ENCODE measurements at regions not wholly inside any gene's neighbourhood (a gene's known extent, or its start where the extent isn't known, plus 50 kb on each side); places are given as distances from the start of the nearest gene placed in this dataset.

DNA sequence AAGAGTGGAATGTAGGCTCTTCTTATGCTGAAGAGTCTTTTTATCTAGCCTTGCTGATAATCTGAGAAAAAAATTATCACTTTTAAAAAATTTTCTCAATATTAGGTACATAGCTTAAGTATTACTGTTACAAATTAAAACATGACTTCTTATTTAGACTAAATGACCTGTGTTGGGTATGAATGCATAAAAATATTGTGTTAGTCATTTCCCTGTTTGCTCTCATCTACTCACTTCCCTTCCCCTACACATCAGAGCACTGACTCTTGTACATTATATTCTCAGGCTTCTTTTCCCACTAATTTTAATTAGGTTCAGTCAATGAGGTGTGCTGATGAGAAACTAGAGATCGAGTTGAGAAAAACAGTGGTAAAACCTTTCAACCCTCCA is 881.0 kb downstream of the PCDH18 start:
- H3K4me3 ChIP-seq (ENCODE audit: low read depth, low read length), result no peak overlapping the region
- no peak overlapping the region for H3K27ac ChIP-seq (ENCODE audit: low read depth, low read length)
- H3K27me3 ChIP-seq (ENCODE audit: insufficient read depth, low read length), result no peaks in the 10 kb centered on the region
- H2AFZ ChIP-seq (ENCODE audit: low read length, unreplicated experiment), result no peak overlapping the region
- no peaks in the 10 kb centered on the region for H3K36me3 ChIP-seq (ENCODE audit: insufficient read depth, low read length)
- no peaks in the 10 kb centered on the region for H3K4me1 ChIP-seq (ENCODE audit: control insufficient read depth, insufficient read depth, low read length, unreplicated experiment)
- H3K79me2 ChIP-seq (ENCODE audit: control insufficient read depth, insufficient read depth, low read length, unreplicated experiment), result no peaks in the 10 kb centered on the region

DNA sequence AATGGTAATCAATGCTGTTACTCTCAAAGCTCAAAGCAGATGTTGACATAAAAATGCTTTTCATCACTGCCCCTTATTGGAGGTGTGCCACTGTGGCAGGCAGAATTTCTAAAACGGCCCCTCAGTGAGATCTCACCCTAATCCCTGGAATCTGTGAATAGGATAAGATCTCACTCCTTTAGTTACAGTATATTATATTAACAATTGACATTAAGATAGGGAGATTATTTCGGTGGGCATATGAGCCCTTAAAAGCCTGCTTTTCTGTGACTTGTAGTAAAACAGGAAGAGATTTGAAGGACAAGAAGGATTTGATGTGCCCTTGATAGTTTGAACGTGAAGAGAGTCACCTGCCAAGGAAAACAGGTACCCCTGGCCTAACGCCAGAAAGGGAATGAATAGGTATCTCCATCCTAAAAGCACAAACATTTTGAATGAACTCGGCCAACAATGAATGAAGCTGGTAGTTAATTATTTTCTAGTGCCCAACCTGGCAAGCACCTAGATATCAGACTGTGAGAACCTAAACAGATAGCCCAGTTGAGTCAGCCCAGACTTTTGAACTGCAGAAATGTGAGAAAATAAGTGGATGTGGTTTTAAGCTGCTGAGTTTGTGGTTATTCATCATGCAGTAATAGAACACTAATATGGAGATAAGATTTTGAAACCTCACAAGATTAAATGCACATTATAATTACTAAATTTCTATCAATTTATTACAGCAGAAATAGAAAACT is 881.6 kb downstream of the PCDH18 start:
- Histone ChIP-seq H3K27me3 (ENCODE audit: insufficient read depth, low read length) (no peaks in the 10 kb centered on the region), H2AFZ (ENCODE audit: low read length, unreplicated experiment) (no peak overlapping the region), H3K4me1 (ENCODE audit: control insufficient read depth, insufficient read depth, low read length, unreplicated experiment) (no peaks in the 10 kb centered on the region), H3K36me3 (ENCODE audit: insufficient read depth, low read length) (no peaks in the 10 kb centered on the region), H3K4me3 (ENCODE audit: low read depth, low read length) (no peak overlapping the region), H3K27ac (ENCODE audit: low read depth, low read length) (no peak overlapping the region), H3K79me2 (ENCODE audit: control insufficient read depth, insufficient read depth, low read length, unreplicated experiment) (no peaks in the 10 kb centered on the region)

- no peak overlapping the region for H2AFZ ChIP-seq (ENCODE audit: low read length, unreplicated experiment)
- no peaks in the 10 kb centered on the region for H3K36me3 ChIP-seq (ENCODE audit: insufficient read depth, low read length)
- no peaks in the 10 kb centered on the region for H3K27me3 ChIP-seq (ENCODE audit: insufficient read depth, low read length)
- H3K27ac ChIP-seq (ENCODE audit: low read depth, low read length), result no peak overlapping the region
- H3K4me1 ChIP-seq (ENCODE audit: control insufficient read depth, insufficient read depth, low read length, unreplicated experiment), result no peaks in the 10 kb centered on the region
- H3K4me3 ChIP-seq (ENCODE audit: low read depth, low read length), result no peak overlapping the region
- H3K79me2 ChIP-seq (ENCODE audit: control insufficient read depth, insufficient read depth, low read length, unreplicated experiment), result no peaks in the 10 kb centered on the region
Measured at GRCh38 chr4:136644279-136644678, 888.0 kb downstream of the PCDH18 start.

DNA sequence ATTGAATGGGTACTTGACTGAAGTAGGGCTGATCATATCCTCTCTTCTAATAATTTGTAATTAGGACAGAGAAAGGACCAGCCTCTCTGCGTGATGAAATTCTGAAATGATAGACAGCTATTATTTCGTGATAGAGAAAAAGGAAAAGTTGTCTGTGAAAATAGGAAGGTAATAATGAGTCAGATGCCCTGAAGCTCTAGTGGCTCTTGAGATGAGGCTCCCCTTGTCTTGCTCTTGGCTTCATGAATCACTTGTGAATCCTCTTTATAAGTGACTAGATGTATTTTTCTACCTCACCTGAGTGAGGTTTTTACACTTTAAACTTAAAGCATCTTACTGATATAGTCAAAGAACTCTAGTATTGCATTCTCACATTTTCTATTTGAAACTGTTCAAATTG is 888.9 kb downstream of the PCDH18 start:
- Histone ChIP-seq H3K36me3 (ENCODE audit: insufficient read depth, low read length) (no peaks in the 10 kb centered on the region), H3K4me1 (ENCODE audit: control insufficient read depth, insufficient read depth, low read length, unreplicated experiment) (no peaks in the 10 kb centered on the region), H3K27me3 (ENCODE audit: insufficient read depth, low read length) (no peaks in the 10 kb centered on the region), H3K4me3 (ENCODE audit: low read depth, low read length) (no peak overlapping the region), H3K27ac (ENCODE audit: low read depth, low read length) (no peak overlapping the region), H2AFZ (ENCODE audit: low read length, unreplicated experiment) (no peak overlapping the region), H3K79me2 (ENCODE audit: control insufficient read depth, insufficient read depth, low read length, unreplicated experiment) (no peaks in the 10 kb centered on the region)

DNA sequence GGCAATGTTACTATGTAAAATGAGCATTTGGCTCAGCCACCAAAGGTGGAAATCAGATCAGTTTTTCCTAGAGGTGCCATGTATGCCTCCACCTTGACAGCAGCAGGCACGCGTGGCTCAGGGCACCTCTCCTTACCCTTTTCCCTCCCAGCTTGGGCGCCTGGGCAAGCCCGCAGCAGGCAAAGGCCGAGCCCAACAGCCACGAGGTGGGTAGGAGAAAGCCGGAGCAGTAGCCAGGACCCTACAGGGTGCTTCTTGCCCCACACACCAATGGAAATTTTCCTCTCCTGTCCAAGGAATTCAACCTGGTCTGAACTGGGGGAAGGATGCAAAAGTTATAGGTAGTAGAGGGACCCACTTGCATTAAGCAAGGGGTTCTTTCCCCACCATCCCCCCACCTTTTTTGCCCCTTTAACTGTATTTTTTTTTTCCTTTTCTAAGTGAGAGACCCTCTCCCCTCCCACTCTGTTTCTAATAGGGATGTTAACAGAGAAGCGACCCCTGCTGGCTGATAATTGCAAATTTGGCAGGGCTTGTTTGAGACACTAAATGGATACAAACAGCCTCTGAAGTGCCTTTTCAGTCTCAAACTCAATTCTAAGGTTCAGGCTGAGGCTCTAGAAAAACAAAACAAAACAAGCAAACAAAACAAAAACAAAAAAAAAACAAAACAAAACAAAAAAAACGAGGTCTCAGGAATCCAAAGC is 895.1 kb downstream of the PCDH18 start:
- Histone ChIP-seq H2AFZ (ENCODE audit: low read length, unreplicated experiment) (no peak overlapping the region), H3K79me2 (ENCODE audit: control insufficient read depth, insufficient read depth, low read length, unreplicated experiment) (no peaks in the 10 kb centered on the region), H3K27ac (ENCODE audit: low read depth, low read length) (no peak overlapping the region), H3K27me3 (ENCODE audit: insufficient read depth, low read length) (no peaks in the 10 kb centered on the region), H3K4me1 (ENCODE audit: control insufficient read depth, insufficient read depth, low read length, unreplicated experiment) (no peaks in the 10 kb centered on the region), H3K4me3 (ENCODE audit: low read depth, low read length) (no peak overlapping the region), H3K36me3 (ENCODE audit: insufficient read depth, low read length) (no peaks in the 10 kb centered on the region)

DNA sequence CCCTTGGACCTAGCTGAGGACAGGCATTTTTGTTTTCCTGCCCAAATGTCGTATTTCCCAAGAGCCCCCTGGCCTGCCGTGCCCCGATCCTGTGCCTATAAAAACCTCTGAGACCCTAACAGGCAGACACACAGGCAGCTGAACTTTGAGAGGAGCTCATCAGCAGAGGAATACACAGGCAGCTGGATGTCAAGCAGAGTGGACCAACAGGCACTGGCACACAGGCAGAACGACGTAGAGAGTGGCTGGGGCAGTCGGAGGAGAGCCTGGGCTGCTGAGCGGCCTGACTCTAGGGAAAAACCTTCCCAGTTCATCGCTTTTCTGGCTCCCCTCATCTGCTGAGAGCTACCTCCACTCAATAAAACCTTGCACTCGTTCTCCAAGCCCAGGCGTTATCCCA is 896.1 kb downstream of the PCDH18 start:
- no peaks in the 10 kb centered on the region for H3K36me3 ChIP-seq (ENCODE audit: insufficient read depth, low read length)
- H3K4me1 ChIP-seq (ENCODE audit: control insufficient read depth, insufficient read depth, low read length, unreplicated experiment), result no peaks in the 10 kb centered on the region
- H3K79me2 ChIP-seq (ENCODE audit: control insufficient read depth, insufficient read depth, low read length, unreplicated experiment), result no peaks in the 10 kb centered on the region
- peaks cover 2% of the 10 kb centered on the region; the same call in 1 of the 2 replicates for H3K27me3 ChIP-seq (ENCODE audit: insufficient read depth, low read length)
- H3K4me3 ChIP-seq (ENCODE audit: low read depth, low read length), result no peak overlapping the region
- no peak overlapping the region for H3K27ac ChIP-seq (ENCODE audit: low read depth, low read length)
- no peak overlapping the region for H2AFZ ChIP-seq (ENCODE audit: low read length, unreplicated experiment)

GRCh38 chr4:136634121-136634520 is 898.2 kb downstream of the PCDH18 start:
- H3K27me3 ChIP-seq (ENCODE audit: insufficient read depth, low read length), result peaks cover 8% of the 10 kb centered on the region; the same call in 1 of the 2 replicates
- no peak overlapping the region; the same call in 1 of the 2 replicates for H3K4me3 ChIP-seq (ENCODE audit: low read depth, low read length)
- no peaks in the 10 kb centered on the region for H3K79me2 ChIP-seq (ENCODE audit: control insufficient read depth, insufficient read depth, low read length, unreplicated experiment)
- H3K4me1 ChIP-seq (ENCODE audit: control insufficient read depth, insufficient read depth, low read length, unreplicated experiment), result no peaks in the 10 kb centered on the region
- H3K27ac ChIP-seq (ENCODE audit: low read depth, low read length), result no peak overlapping the region
- no peaks in the 10 kb centered on the region for H3K36me3 ChIP-seq (ENCODE audit: insufficient read depth, low read length)
- no peak overlapping the region for H2AFZ ChIP-seq (ENCODE audit: low read length, unreplicated experiment)

DNA sequence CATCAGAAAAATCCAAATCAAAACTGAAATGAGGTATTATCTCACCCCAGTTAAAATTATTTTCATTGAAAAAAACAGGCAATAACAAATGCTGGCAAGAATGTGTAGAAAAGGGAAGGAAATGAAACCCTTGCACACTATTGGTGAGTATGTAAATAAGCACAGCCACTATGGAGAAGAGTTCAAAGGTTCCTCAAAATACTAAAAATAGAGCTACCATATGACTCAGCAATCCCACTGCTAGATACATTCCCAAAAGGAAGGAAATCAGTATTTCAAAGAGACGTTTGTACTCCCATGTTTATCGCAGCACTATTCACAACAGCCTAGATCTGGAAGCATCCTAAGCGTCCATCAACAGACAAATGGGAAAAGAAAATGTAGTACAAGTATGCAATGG is 932.4 kb downstream of the PCDH18 start:
- Histone ChIP-seq H3K4me3 (ENCODE audit: low read depth, low read length) (no peak overlapping the region), H3K36me3 (ENCODE audit: insufficient read depth, low read length) (no peaks in the 10 kb centered on the region)

GRCh38 chr4:136590440-136590839 is 941.9 kb downstream of the PCDH18 start:
- Histone ChIP-seq H3K79me2 (ENCODE audit: control insufficient read depth, insufficient read depth, low read length, unreplicated experiment) (no peaks in the 10 kb centered on the region), H3K36me3 (ENCODE audit: insufficient read depth, low read length) (no peaks in the 10 kb centered on the region), H3K4me1 (ENCODE audit: control insufficient read depth, insufficient read depth, low read length, unreplicated experiment) (no peaks in the 10 kb centered on the region), H3K27ac (ENCODE audit: low read depth, low read length) (no peak overlapping the region), H3K27me3 (ENCODE audit: insufficient read depth, low read length) (no peaks in the 10 kb centered on the region), H2AFZ (ENCODE audit: low read length, unreplicated experiment) (no peak overlapping the region), H3K4me3 (ENCODE audit: low read depth, low read length) (no peak overlapping the region)

More for the DNA sequence above, 932.4 kb downstream of the PCDH18 start:
- Histone ChIP-seq H3K27me3 (ENCODE audit: insufficient read depth, low read length) (no peaks in the 10 kb centered on the region), H2AFZ (ENCODE audit: low read length, unreplicated experiment) (no peak overlapping the region), H3K4me1 (ENCODE audit: control insufficient read depth, insufficient read depth, low read length, unreplicated experiment) (no peaks in the 10 kb centered on the region), H3K79me2 (ENCODE audit: control insufficient read depth, insufficient read depth, low read length, unreplicated experiment) (no peaks in the 10 kb centered on the region), H3K27ac (ENCODE audit: low read depth, low read length) (no peak overlapping the region)

GRCh38 chr4:136583567-136583966 is 948.7 kb downstream of the PCDH18 start:
- H3K36me3 ChIP-seq (ENCODE audit: insufficient read depth, low read length), result no peaks in the 10 kb centered on the region
- no peaks in the 10 kb centered on the region for H3K4me1 ChIP-seq (ENCODE audit: control insufficient read depth, insufficient read depth, low read length, unreplicated experiment)
- no peak overlapping the region for H2AFZ ChIP-seq (ENCODE audit: low read length, unreplicated experiment)
- no peak overlapping the region for H3K4me3 ChIP-seq (ENCODE audit: low read depth, low read length)
- no peaks in the 10 kb centered on the region for H3K79me2 ChIP-seq (ENCODE audit: control insufficient read depth, insufficient read depth, low read length, unreplicated experiment)
- no peak overlapping the region for H3K27ac ChIP-seq (ENCODE audit: low read depth, low read length)
- H3K27me3 ChIP-seq (ENCODE audit: insufficient read depth, low read length), result peaks cover 6% of the 10 kb centered on the region

- no peaks in the 10 kb centered on the region for H3K36me3 ChIP-seq (ENCODE audit: insufficient read depth, low read length)
- H3K27me3 ChIP-seq (ENCODE audit: insufficient read depth, low read length), result peaks cover 6% of the 10 kb centered on the region
- H3K79me2 ChIP-seq (ENCODE audit: control insufficient read depth, insufficient read depth, low read length, unreplicated experiment), result no peaks in the 10 kb centered on the region
- H2AFZ ChIP-seq (ENCODE audit: low read length, unreplicated experiment), result no peak overlapping the region
- H3K4me3 ChIP-seq (ENCODE audit: low read depth, low read length), result no peak overlapping the region
- H3K4me1 ChIP-seq (ENCODE audit: control insufficient read depth, insufficient read depth, low read length, unreplicated experiment), result no peaks in the 10 kb centered on the region
- H3K27ac ChIP-seq (ENCODE audit: low read depth, low read length), result no peak overlapping the region
Measured at GRCh38 chr4:136581119-136581518, 951.2 kb downstream of the PCDH18 start.

Data from ACC112 (cell line).